ENCODE measurements at regions not wholly inside any gene's neighbourhood (a gene's known extent, or its start where the extent isn't known, plus 50 kb on each side); places are given as distances from the start of the nearest gene placed in this dataset.

DNA sequence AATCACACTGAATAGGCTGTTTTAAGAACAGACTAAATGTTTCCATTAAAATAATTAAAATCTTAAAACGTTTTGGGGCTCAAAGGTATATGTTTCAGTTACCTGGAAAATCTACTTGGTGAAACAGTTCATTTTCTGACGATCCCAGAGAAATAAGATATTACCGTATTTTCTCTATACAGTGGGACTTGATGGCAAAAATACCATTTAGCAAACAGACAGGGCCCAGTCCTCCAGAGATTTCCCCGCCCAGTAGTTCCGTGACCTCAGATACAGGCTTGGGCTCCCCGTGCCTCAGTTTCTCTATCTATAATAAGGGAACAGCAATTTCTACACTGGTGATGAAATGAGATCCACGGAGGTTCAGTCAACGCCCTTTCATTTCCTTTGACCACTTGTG is 304.4 kb downstream of the VRK1 start:
- TF ChIP-seq POLR2A (IDR thresholded peaks at IDR 0.05; ENCODE audit: low read length), result no peak
- no peak for TF ChIP-seq GATA1 (IDR thresholded peaks at IDR 0.05; ENCODE audit: low read depth, low read length)

Data from erythroblast (primary cell).